ENCODE measurements at regions not wholly inside any gene's neighbourhood (a gene's known extent, or its start where the extent isn't known, plus 50 kb on each side); places are given as distances from the start of the nearest gene placed in this dataset.

DNA sequence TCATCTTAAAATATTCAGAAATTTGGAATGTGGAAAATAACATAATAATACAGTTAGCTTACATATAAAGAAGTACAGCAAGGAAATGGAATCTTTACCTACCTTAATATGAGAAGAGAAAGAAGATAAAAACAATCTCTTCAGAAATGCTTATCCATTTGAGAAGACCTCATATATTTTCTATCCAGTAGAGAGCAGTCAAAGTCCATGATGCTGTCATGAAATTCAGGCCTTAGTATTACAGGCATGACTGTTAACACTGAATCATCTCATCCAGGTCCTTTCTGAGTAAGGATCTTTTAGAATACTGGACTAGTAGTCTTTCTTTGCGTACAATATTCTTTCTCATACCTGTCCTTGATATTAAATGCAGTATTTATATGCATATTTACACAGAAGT, 713.4 kb downstream of the CD109 start (continued):
- TF ChIP-seq NKRF (IDR thresholded peaks at IDR 0.05; ENCODE audit: borderline replicate concordance), result no peak
- TF ChIP-seq DACH1 (IDR thresholded peaks at IDR 0.05; ENCODE audit: partially characterized antibody), result no peak
- TF ChIP-seq ZC3H11A (IDR thresholded peaks at IDR 0.05; ENCODE audit: low read depth, low read length), result no peak
- no peak for TF ChIP-seq FIP1L1 (IDR thresholded peaks at IDR 0.05; ENCODE audit: low read depth, low read length, poor library complexity, severe bottlenecking)
- no peak for TF ChIP-seq ZNF740 (CRISPR knock-in tag; IDR thresholded peaks at IDR 0.05)
- TF ChIP-seq ZNF740 (tag; IDR thresholded peaks at IDR 0.05), result no peak
- no peak for TF ChIP-seq ZNF586 (CRISPR knock-in tag; conservative IDR thresholded peaks at IDR 0.05)
- TF ChIP-seq ARID3B (CRISPR knock-in tag; IDR thresholded peaks at IDR 0.05; ENCODE audit: borderline replicate concordance), result no peak

Measured in K562 (cell line).